GM12891 (cell line): ENCODE measurements at regions not wholly inside any gene's neighbourhood (a gene's known extent, or its start where the extent isn't known, plus 50 kb on each side); places are given as distances from the start of the nearest gene placed in this dataset.

ENCODE experiments used
- POLR2A ChIP-seq: IDR thresholded peaks from 2 replicates; pipeline ENCODE4 v1.6.1; 2011; ENCODE audit warnings: low read depth, low read length, control low read depth
- TAF1 ChIP-seq: IDR thresholded peaks from 2 replicates; pipeline ENCODE4 v1.6.1; 2011; ENCODE audit warnings: low read depth, low read length, control low read depth

GRCh38 chr2:137824501-137824900, 139.8 kb upstream of the HNMT start:
- TF ChIP-seq TAF1 (no peak), POLR2A (no peak)
